HEK293 (cell line): ENCODE measurements at regions not wholly inside any gene's neighbourhood (a gene's known extent, or its start where the extent isn't known, plus 50 kb on each side); places are given as distances from the start of the nearest gene placed in this dataset.

Source experiments
- CTCF ChIA-PET: fragments of 350-600 bp; formaldehyde crosslinking; extraction: SDS; loops from one replicate; lab custom pipeline; 2021; ENCODE audit warnings: antibody characterized with exemption; lab: Yijun Ruan, JAX
- POLR2A ChIA-PET: fragments of 300-600 bp; formaldehyde crosslinking; extraction: SDS; loops from one replicate; lab custom pipeline; 2020; ENCODE audit warnings: antibody characterized with exemption, inconsistent platforms; lab: Yijun Ruan, JAX
- H3K27ac ChIP-seq: fragments of 200-500 bp; sonication (Bioruptor generic); 2 replicates; pipeline ENCODE4 v1.5.1; 2014; ENCODE audit warnings: low read depth, low read length, control low read depth, inconsistent platforms; ENCODE audit errors: extremely low read depth
- H3K36me3 ChIP-seq, 2 experiments: fragments of 200-500 bp in 1 of 2; sonication (Bioruptor generic) in 1 of 2; 1 replicate in 1 of 2; 2 replicates in 1 of 2; pipeline ENCODE4 v1.5.1; 2014 to 2017; ENCODE audit warnings: inconsistent platforms in 2 of 2, low read length in 2 of 2; ENCODE audit not compliant: control insufficient read depth in 2 of 2, insufficient read depth in 1 of 2
- H3K4me1 ChIP-seq: fragments of 200-500 bp; sonication (Bioruptor generic); 2 replicates; pipeline ENCODE4 v1.5.1; 2014; ENCODE audit warnings: mild to moderate bottlenecking, low read length, inconsistent platforms; ENCODE audit not compliant: control insufficient read depth, insufficient read depth
- H3K4me3 ChIP-seq: 2 replicates; pipeline ENCODE4 v1.5.1; 2011; ENCODE audit warnings: low read depth, mild to moderate bottlenecking, control low read depth, low read length, moderate library complexity
- H3K9me3 ChIP-seq: fragments of 200-500 bp; sonication (Bioruptor generic); 2 replicates; pipeline ENCODE4 v1.5.1; 2014; ENCODE audit warnings: low read depth, low read length, inconsistent platforms; ENCODE audit not compliant: control insufficient read depth, insufficient read depth
- BCL6B ChIP-seq: fragments of 450-650 bp; formaldehyde crosslinking; IDR thresholded peaks from 2 replicates; pipeline ENCODE4 v1.5.1; 2017; ENCODE audit warnings: missing biosample characterization, missing genetic modification characterization
- EGR2 ChIP-seq: fragments of 450-650 bp; formaldehyde crosslinking; IDR thresholded peaks from 2 replicates; pipeline ENCODE4 v1.5.1; 2016; ENCODE audit warnings: low read depth, missing biosample characterization, missing genetic modification characterization
- GLIS1 ChIP-seq: fragments of 450-650 bp; formaldehyde crosslinking; IDR thresholded peaks from 2 replicates; pipeline ENCODE4 v1.5.1; 2016; ENCODE audit warnings: missing biosample characterization, missing genetic modification characterization
- IKZF3 ChIP-seq: fragments of 450-650 bp; IDR thresholded peaks from 2 replicates; pipeline ENCODE4 v1.5.0; 2018; ENCODE audit warnings: missing biosample characterization, mild to moderate bottlenecking, missing genetic modification characterization, moderate library complexity
- MYNN ChIP-seq: fragments of 450-650 bp; formaldehyde crosslinking; IDR thresholded peaks from 2 replicates; pipeline ENCODE4 v1.5.1; 2016; ENCODE audit warnings: missing biosample characterization, missing genetic modification characterization, borderline replicate concordance
- SP2 ChIP-seq: fragments of 450-650 bp; formaldehyde crosslinking; IDR thresholded peaks from 2 replicates; pipeline ENCODE4 v1.5.1; 2016; ENCODE audit warnings: missing biosample characterization, missing genetic modification characterization
- ZBTB21 ChIP-seq: fragments of 450-650 bp; formaldehyde crosslinking; IDR thresholded peaks from 2 replicates; pipeline ENCODE4 v1.5.1; 2017; ENCODE audit warnings: missing biosample characterization, missing genetic modification characterization
- ZFHX2 ChIP-seq: fragments of 450-650 bp; formaldehyde crosslinking; conservative IDR thresholded peaks from 2 replicates; pipeline ENCODE4 v1.5.1; 2016; ENCODE audit warnings: missing biosample characterization, missing genetic modification characterization
- ZIC2 ChIP-seq: fragments of 450-650 bp; formaldehyde crosslinking; IDR thresholded peaks from 2 replicates; pipeline ENCODE4 v1.5.1; 2016; ENCODE audit warnings: missing biosample characterization, missing genetic modification characterization
- ZNF132 ChIP-seq: fragments of 450-650 bp; formaldehyde crosslinking; IDR thresholded peaks from 2 replicates; pipeline ENCODE4 v1.5.1; 2017; ENCODE audit warnings: missing biosample characterization, missing genetic modification characterization, borderline replicate concordance
- ZNF350 ChIP-seq: fragments of 450-650 bp; formaldehyde crosslinking; IDR thresholded peaks from 2 replicates; pipeline ENCODE4 v1.5.0; 2017; ENCODE audit warnings: missing biosample characterization, mild to moderate bottlenecking, missing genetic modification characterization
- ZNF366 ChIP-seq: fragments of 450-650 bp; formaldehyde crosslinking; conservative IDR thresholded peaks from 2 replicates; pipeline ENCODE4 v1.5.1; 2016; ENCODE audit warnings: missing biosample characterization, missing genetic modification characterization
- ZNF514 ChIP-seq: fragments of 450-650 bp; formaldehyde crosslinking; IDR thresholded peaks from 2 replicates; pipeline ENCODE4 v1.5.1; 2016; ENCODE audit warnings: missing biosample characterization, missing genetic modification characterization
- ZNF561 ChIP-seq: fragments of 450-650 bp; IDR thresholded peaks from 2 replicates; pipeline ENCODE4 v1.5.1; 2018; ENCODE audit warnings: missing biosample characterization, missing genetic modification characterization, borderline replicate concordance
- ZNF664 ChIP-seq: fragments of 450-650 bp; formaldehyde crosslinking; IDR thresholded peaks from 2 replicates; pipeline ENCODE4 v1.5.1; 2016; ENCODE audit warnings: missing biosample characterization, missing genetic modification characterization
- ZNF707 ChIP-seq: fragments of 450-650 bp; formaldehyde crosslinking; IDR thresholded peaks from 2 replicates; pipeline ENCODE4 v1.5.1; 2016; ENCODE audit warnings: missing biosample characterization, missing genetic modification characterization
- ZSCAN4 ChIP-seq: fragments of 450-650 bp; formaldehyde crosslinking; IDR thresholded peaks from 2 replicates; pipeline ENCODE4 v1.5.1; 2017; ENCODE audit warnings: missing biosample characterization, missing genetic modification characterization
- TF ChIP-seq, protein P1 (sequence below): fragments of 450-650 bp; formaldehyde crosslinking; IDR thresholded peaks from 2 replicates; pipeline ENCODE4 v1.5.1; 2017; ENCODE audit warnings: missing biosample characterization, missing genetic modification characterization
- TF ChIP-seq, protein P2 (sequence below): fragments of 450-650 bp; formaldehyde crosslinking; IDR thresholded peaks from 2 replicates; pipeline ENCODE4 v1.5.1; 2016; ENCODE audit warnings: missing biosample characterization, missing genetic modification characterization, borderline replicate concordance

- no peak for TF ChIP-seq ZNF132 (tag by site-specific recombination)
- no peak for TF ChIP-seq IKZF3
- TF ChIP-seq, all 188 proteins: peak for 0
These were observed 135.3 kb downstream of the CPZ start (continued) for GRCh38 chr4:8727546-8728510.

DNA sequence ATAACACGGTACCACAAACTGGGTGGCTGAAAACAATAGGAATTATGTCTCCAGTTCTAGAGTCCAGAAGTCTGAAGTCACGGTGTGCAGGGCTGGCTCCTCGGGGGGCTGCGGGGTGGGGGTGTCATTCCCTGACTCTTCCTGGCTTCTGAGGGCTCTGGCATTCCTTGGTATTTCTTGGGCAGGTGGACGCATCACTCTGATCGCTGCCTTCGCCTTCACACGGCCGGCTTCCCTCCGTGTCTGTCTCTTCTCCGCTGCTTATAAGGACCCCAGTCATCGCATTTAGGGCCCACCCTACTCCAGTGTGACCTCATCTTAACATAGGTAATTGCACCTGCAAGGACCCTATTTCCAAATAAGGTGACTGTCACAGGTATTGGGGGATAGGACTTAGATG lies 134.6 kb downstream of the CPZ start:
- Histone ChIP-seq H3K4me1 (no peaks in the 10 kb centered on the region), H3K36me3 (no peaks in the 10 kb centered on the region), H3K4me3 (no peak overlapping the region), H3K27ac (no peak overlapping the region), H3K9me3 (no peaks in the 10 kb centered on the region)
- no peak for TF ChIP-seq ZNF664 (tag by site-specific recombination)
- TF ChIP-seq SP2 (tag by site-specific recombination), result no peak
- no peak for TF ChIP-seq MYNN
- no peak for TF ChIP-seq BCL6B (tag by site-specific recombination)
- TF ChIP-seq ZNF350, result no peak
- no peak for TF ChIP-seq ZNF707 (tag by site-specific recombination)
- ChIA-PET POLR2A (no interaction called here), CTCF (interaction anchor here (0.7 kb wide), 1 partner anchor 23 kb away, joined by 4 read pairs; no protein-coding TSS in a partner anchor)

DNA sequence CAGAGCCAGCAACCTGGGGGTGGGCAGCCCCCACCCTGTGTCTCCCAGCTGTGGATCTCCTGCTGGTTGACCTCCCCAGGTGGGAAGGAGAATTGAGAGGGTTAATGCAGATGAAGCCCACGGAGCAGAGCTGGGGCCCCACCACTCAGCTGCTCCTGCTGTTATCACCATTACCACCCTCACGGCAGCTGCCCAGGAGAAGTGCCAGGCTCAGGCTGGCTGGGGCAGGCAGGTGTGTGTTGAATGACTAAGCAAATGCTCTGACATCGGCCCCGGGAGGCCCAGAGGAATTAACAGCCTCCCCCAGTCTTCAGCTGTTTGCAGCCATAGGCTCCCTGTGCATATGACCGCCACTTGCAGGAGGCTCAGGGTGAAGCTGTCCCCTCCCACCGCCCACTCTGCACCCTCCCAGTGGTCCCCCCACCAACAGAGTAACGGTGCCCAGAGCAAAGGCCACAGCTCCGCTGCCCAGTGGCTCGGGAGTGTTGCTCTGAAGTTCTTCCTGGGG lies 133.8 kb downstream of the CPZ start:
- no peaks in the 10 kb centered on the region for H3K4me1 ChIP-seq
- H3K4me3 ChIP-seq, result no peak overlapping the region
- POLR2A ChIA-PET, result interaction anchor here (0.6 kb wide), 1 partner anchor 10 kb away, joined by 4 read pairs; no protein-coding TSS in a partner anchor
- no peaks in the 10 kb centered on the region for H3K9me3 ChIP-seq
- CTCF ChIA-PET, result no interaction called here
- H3K36me3 ChIP-seq, result no peaks in the 10 kb centered on the region
- TF ChIP-seq GLIS1 (tag by site-specific recombination) (peak; percentile 81), ZFHX2 (tag by site-specific recombination) (peak; percentile 9; the same call in 1 of the 2 replicates), ZIC2 (peak; percentile 68), EGR2 (0 out of 2 replicates have a peak, but pooled peaks have one; percentile 12), ZNF561 (tag by site-specific recombination) (no peak)
- TF ChIP-seq, protein P1, sequence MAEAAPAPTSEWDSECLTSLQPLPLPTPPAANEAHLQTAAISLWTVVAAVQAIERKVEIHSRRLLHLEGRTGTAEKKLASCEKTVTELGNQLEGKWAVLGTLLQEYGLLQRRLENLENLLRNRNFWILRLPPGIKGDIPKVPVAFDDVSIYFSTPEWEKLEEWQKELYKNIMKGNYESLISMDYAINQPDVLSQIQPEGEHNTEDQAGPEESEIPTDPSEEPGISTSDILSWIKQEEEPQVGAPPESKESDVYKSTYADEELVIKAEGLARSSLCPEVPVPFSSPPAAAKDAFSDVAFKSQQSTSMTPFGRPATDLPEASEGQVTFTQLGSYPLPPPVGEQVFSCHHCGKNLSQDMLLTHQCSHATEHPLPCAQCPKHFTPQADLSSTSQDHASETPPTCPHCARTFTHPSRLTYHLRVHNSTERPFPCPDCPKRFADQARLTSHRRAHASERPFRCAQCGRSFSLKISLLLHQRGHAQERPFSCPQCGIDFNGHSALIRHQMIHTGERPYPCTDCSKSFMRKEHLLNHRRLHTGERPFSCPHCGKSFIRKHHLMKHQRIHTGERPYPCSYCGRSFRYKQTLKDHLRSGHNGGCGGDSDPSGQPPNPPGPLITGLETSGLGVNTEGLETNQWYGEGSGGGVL (tag by site-specific recombination), result no peak
- H3K27ac ChIP-seq, result no peak overlapping the region

DNA sequence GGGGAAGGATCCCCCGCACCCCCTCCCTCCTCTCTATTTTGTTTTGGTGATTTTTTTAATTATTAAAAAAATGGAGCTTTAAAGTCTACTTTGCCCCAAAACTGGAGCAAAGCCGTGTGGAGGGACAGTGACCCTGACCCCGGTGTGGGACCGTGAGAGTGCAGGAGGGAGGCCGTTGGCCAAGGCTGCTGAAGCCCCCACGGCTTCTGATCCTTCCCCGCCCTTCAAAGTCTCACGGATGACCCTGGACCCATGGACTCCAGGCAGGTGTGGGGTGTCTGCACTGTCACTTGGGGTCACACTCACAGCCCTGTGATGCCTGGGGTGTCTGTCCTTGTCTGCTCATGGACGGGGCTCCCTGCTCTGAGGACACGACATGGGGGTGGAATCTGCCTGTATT lies 133.3 kb downstream of the CPZ start:
- POLR2A ChIA-PET, result interaction anchor here (0.6 kb wide), 1 partner anchor 10 kb away, joined by 4 read pairs; no protein-coding TSS in a partner anchor
- CTCF ChIA-PET, result no interaction called here
- H3K4me1 ChIP-seq, result no peaks in the 10 kb centered on the region
- H3K9me3 ChIP-seq, result no peaks in the 10 kb centered on the region
- H3K4me3 ChIP-seq, result no peak overlapping the region
- H3K27ac ChIP-seq, result no peak overlapping the region
- H3K36me3 ChIP-seq, result no peaks in the 10 kb centered on the region
- TF ChIP-seq ZNF514, result no peak
- TF ChIP-seq, protein P2, sequence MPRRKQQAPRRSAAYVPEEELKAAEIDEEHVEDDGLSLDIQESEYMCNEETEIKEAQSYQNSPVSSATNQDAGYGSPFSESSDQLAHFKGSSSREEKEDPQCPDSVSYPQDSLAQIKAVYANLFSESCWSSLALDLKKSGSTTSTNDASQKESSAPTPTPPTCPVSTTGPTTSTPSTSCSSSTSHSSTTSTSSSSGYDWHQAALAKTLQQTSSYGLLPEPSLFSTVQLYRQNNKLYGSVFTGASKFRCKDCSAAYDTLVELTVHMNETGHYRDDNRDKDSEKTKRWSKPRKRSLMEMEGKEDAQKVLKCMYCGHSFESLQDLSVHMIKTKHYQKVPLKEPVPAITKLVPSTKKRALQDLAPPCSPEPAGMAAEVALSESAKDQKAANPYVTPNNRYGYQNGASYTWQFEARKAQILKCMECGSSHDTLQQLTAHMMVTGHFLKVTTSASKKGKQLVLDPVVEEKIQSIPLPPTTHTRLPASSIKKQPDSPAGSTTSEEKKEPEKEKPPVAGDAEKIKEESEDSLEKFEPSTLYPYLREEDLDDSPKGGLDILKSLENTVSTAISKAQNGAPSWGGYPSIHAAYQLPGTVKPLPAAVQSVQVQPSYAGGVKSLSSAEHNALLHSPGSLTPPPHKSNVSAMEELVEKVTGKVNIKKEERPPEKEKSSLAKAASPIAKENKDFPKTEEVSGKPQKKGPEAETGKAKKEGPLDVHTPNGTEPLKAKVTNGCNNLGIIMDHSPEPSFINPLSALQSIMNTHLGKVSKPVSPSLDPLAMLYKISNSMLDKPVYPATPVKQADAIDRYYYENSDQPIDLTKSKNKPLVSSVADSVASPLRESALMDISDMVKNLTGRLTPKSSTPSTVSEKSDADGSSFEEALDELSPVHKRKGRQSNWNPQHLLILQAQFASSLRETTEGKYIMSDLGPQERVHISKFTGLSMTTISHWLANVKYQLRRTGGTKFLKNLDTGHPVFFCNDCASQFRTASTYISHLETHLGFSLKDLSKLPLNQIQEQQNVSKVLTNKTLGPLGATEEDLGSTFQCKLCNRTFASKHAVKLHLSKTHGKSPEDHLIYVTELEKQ, result no peak
- no peak for TF ChIP-seq ZBTB21 (tag by site-specific recombination)
- no peak for TF ChIP-seq ZNF366 (tag by site-specific recombination)
- TF ChIP-seq ZSCAN4 (tag by site-specific recombination), result no peak
